HG02840 (cell line): ENCODE measurements at regions not wholly inside any gene's neighbourhood (a gene's known extent, or its start where the extent isn't known, plus 50 kb on each side); places are given as distances from the start of the nearest gene placed in this dataset.

ENCODE experiments used
- ATAC-seq: cut with Tn5 transposase; IDR thresholded peaks from one replicate; pipeline ENCODE4 v1.9.1; 2021; ENCODE audit warnings: mild to moderate bottlenecking, moderate library complexity, moderate number of reproducible peaks; ENCODE audit not compliant: unreplicated experiment, low FRiP score

DNA sequence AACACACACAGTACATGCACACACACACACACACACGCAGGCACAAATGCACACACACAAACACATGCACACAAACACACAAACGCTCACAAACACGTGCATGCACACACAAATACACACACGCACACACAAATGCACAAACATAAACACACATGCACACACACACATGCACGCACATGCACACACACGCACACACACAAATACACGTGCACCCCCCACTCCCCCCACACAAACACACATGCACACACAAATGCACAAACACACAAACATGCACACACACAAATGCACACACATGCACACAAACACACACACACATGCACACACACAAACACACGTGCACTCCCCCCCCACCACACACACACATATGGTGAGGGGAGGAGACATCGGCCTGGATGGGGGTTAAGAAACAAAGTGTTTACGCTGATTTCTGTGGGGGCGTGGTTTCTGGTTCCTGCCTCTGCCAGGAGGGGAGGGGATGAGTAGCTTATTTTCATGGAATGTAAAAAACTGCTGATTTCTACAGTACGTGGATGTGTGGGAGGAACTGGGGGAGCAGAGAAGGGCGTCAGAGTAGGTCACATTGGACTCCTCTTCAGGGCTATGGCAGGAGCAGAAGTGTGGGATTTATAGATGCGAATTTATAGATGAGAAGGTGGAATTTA, 607.2 kb downstream of the QKI start:
- no peak for ATAC-seq

- ATAC-seq: no peak
Measured at GRCh38 chr6:164020142-164020541, 605.6 kb downstream of the QKI start.

DNA sequence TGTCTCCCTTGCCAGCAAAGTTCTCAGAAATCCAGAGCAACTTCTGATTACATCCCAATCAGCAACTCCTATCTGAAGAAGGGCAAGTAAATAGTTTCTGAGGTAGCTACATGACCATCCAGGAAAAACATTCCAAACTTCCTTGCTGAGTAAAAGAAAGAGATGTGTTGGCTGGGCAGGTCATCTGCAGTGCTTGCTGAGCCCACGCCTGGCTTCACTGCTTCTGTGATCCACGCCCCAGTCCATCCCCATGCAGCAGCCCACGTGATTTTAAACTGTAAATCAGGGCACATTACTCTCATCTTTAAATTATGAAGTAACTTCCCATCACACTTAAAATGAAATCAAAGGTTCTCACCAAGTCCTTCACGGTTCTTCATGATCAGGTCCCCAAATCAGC, 603.6 kb downstream of the QKI start:
- no peak for ATAC-seq

GRCh38 chr6:164016056-164016455, 601.5 kb downstream of the QKI start:
- ATAC-seq: no peak

GRCh38 chr6:164015088-164015484, 600.6 kb downstream of the QKI start:
- ATAC-seq: no peak

GRCh38 chr6:164014346-164015087, 600.0 kb downstream of the QKI start:
- no peak for ATAC-seq

DNA sequence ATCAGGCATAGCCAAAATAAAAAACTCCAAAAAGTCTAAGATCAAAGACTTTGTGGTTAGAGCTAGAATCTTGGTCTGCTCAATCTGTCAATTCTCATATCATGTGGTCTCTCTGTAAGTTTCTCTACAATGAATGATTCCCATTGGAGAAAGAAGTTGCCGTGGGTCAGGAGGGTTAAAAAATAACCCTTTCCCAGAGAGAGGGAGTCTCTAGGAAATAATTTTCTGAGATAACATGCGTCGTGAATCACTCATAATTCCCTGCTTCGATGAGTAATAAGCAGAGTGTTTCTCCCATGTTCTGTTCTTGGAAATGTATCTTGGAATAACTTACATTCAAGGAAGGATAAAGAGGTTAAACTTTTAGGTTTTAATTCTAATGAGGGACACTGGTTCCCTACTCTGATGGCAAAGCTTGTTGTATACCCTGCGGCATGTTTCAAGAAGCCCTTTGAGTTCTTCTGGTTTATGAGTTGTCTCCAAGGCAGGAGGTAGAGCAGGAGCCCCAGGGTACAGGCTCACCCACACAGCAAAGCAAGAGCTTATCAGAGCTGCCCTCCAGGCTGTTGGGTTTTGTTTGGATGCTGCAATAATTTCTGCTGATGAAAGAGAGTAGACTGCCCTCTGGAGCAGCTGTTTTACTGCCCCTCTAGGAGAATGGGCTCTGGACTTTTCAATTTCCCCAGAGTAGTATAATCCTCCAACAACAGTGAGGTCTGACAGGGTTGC, 599.1 kb downstream of the QKI start:
- ATAC-seq: no peak

- ATAC-seq: no peak
Measured at GRCh38 chr6:164011321-164011720, 596.8 kb downstream of the QKI start.

- no peak for ATAC-seq
Measured at GRCh38 chr6:164010441-164011103, 596.1 kb downstream of the QKI start.

DNA sequence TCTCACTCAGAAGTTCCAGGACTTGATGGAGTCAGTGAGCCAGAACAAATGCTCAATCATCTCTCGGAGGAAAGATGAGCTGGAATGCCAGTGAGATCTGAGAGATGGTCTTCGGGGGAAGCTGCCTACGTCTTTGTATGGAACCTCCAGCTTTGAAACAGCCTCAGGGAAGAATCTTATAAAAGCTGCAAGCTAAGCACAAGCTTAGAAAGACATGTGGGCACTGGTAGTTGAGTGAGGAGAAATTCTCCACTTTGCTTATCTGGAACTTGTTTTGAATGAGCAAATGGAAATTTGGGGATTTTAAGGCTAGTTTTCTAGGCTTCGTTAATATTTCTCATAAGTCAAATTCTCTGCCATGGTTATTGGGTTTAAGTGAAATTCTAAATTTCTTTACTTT, 594.4 kb downstream of the QKI start:
- ATAC-seq: no peak

DNA sequence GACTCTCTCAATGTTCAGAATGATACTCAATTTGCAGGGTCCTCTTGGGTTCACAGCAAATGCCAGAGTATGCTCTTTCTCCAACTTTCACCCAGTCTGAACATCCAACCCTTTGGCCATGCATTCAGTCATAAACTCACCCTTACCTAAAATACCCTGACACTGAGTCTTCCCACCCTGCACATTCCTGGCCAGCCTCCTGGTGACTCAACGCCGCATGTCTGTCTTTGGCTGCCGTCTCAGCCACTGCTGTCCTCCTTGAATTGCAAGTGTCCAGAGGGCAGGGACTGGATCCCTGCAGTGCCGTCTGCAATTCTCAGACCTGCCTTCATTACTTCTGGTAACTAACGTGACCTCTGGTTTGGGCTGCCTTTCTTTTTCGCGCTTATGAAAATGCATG, 593.4 kb downstream of the QKI start:
- no peak for ATAC-seq

DNA sequence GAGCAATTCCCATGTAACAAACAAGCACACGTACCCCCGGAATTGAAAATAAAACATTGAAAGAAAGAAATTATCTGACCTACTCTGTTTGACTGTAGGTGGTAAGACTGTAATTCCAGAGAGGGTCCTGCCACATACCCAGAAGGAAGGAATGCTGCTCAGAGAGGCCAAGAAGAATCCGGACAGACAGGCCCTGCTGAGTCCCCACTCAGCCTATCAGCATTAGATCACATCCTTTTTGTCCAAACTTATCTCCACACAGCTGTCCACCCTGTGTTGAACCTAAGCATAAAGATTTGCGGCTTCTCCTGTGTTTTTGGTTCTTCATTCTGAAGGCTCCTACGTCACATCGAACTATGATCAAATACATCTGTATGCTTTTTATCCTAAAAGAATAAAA, 591.9 kb downstream of the QKI start:
- ATAC-seq: no peak

DNA sequence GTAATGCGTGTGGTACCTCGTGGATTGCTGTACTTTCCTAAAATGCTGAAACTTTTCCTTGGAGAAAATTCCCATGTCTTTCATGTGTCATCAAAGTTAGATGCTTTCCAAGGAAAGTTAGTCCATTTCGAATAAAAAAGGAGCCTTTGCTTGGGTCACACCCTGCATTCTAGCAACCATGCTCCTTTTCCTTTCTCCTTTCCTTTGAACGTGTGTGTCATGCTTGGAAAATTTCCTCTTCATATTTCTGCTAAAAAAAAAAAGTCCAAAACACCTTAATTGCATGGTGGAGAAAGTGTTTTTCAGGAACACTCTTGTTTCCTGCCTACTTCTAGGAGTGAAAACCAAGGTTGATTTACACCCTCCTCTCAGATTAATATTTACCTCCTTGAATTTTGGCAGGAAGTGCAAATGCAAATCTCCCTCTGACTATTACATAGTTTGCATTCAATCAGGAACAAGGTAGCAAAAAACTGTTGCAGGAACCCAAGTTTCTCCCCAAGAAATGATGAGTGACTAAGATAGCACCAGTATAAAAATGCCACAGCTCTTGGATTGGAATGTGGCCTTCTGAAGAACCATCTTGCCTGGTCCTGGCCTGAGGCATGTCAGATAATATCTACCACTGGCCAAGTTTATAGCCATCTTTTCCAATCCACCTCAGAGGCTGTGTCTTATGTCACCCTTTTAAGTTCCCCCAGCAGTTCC, 590.6 kb downstream of the QKI start:
- no peak for ATAC-seq

DNA sequence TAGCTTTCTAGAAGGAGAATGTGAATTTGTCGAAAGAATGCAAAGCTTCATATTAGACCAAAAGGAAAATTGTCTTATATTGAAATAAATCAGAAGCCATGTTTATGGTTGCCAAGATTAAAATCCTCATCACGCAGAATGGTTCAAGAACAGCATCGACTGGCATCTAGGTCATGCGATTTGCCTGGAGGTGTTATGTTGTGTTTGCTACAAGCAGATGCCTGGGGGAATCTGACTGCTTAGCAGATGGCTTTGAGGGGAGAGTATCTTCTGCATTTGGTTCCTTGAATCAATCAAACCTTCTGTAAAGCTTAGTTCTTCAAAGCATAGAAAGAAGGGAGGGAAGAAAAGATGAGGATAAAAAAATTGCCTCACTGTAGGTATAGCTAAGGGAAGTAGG, 585.8 kb downstream of the QKI start:
- ATAC-seq: no peak

- no peak for ATAC-seq
Measured at GRCh38 chr6:163999475-164000125, 585.1 kb downstream of the QKI start.

DNA sequence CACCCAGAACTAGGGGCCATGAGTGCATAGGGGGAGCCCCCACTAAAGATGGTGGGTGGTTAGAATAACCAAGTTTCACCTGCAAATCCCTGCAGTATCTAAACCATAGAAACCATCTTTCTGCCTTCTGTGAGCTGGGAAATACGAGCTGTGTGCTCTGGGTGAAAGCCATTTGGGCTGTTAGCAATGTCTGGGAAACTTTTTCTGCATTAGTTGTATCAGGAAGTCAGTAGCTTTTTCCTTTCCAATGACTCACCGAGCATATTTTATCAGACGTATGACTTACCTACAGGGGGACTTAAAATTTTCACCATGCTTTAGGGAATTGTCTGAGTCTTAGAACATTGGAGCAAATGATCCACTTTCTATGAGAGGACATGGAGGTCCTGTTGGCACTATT, 584.0 kb downstream of the QKI start:
- ATAC-seq: no peak

DNA sequence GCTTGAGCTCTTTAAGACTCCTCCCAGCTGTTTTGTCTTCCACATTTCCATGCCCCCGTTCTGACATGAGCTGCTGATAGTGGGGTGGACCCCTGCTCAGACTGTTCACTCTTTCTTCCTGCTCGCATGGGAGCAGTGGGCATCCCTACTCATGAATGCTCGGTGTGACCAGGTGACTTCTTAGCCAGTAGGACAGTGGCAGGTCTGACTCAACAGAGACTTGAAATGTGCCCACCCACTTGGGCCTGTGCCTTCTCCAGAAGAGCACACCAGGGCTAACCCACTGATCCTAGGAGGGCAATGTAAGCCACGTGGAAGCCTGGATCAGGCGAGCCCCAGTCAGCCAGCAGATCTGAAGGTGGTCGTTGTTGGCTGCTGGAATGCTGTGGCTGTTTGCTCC, 582.0 kb downstream of the QKI start:
- no peak for ATAC-seq

- ATAC-seq: no peak
Measured at GRCh38 chr6:163994566-163994965, 580.0 kb downstream of the QKI start.

GRCh38 chr6:163992701-163993100, 578.2 kb downstream of the QKI start:
- ATAC-seq: no peak

GRCh38 chr6:163992056-163992455, 577.5 kb downstream of the QKI start:
- no peak for ATAC-seq
